ENCODE measurements at regions not wholly inside any gene's neighbourhood (a gene's known extent, or its start where the extent isn't known, plus 50 kb on each side); places are given as distances from the start of the nearest gene placed in this dataset.

DNA sequence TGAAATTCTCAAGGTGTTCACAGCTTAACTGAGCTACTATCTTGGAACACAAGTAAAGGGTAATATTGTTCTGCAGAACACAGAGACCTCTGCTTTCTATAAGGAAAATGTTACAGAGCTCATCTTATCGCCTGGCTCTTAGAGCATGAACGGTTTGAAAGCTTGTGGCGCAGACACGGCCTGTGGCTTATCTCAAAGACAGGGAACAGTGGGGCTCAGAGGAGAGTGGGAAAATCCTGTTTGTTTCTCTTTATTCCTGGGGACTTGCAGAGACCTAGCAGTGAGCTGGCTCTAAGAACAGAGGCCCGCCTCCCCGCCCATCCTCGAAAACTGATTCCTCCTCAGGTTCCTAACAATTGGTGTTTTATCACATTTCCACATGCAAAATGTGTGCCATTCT, 131.7 kb downstream of the EMX2 start:
- no peak for DNase-seq

GRCh38 chr10:117674646-117675045, 132.1 kb downstream of the EMX2 start:
- DNase-seq = peak; percentile 7

DNA sequence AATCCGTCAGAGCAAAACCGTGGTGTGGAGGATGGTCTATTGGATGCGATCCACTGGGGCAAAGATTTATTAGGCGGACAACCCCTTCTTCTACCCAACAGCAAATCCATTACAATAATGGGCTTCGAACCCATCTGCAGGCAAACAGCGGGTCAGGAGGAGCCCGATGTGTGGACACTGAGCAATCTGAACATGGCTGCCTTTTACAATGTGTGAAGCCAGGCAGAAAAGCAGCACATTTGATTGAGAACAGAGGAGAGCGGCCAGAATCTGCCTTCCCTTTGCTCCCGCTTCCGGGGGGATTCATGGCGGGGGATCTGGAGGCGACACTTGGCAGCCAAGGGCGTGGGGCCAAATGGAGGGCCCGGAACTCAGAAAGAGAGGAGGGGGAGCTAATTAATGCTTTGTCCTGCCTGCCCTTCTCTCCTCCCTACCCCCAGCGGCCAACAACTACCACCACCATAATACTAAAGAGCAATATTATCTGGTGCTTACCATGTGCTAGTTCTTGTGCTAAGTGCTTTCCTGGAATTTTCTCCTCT, 133.0 kb downstream of the EMX2 start:
- peak; percentile 11 for DNase-seq

DNA sequence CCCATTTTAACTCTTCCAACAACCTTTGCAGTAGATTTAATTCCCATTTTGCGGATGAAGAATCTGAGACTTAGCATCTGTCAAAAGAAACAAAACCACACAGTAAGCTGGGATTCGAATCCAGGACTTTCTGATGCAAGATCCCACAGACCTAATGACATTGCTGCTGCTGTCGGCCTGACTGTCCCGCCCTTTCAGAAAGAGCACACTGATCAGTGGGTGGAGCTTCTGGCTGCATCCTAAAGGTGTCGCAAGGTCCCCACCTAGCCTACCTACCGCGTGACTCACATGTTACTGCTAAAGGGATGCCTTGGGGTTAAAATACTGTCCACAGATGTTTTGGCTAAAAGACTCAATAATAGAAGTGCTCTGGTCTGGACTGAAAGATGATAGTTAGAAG, 134.7 kb downstream of the EMX2 start:
- peak; percentile 9 for DNase-seq

DNA sequence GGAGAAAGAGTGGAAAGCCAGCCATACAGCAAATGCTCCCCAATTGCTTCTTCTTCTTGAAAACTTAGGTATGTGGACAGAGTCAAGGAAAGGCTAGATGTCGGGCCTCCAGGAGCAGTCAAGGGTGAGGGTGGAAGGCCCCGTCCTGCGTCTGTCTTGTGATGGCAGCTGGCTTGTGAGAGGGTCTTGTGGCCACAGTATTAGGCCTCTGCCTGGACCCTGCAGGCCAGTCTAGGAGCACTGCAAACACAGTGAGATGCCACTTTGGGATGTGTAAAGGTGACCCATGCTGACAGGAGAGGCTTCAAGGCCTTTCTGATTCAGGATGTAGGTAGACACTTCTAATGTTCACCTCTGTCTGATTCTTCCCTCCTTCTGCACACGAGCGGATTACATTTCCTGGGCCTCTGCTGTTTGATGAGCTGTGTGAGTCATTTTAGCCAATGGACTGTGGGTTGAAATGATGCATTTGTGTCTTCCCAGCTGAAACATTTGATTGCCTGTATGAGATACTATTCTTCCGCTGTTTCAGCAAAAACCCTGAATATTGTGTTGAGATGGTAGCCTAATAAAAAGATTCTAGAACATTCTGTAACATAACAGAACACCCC, 135.4 kb downstream of the EMX2 start:
- peak; percentile 8 for DNase-seq

DNA sequence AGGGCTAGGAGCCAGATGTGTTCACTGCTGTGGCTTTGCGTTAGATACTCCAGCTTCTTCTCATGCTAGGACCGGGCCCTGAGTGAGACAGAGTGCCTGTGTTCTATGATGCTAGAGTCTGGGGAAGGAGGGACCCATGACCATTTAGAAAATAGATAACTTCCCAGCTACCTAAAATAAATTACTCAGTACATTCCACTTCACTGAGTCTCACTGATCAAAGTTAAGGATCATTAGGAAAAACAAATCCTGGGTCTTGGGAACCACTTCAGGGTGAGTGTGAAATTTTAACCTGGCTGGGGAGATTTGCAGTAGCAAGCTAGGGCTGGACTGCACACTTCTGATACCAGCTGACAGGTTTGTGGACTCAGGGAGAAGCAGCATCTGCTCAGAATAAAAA, 138.1 kb downstream of the EMX2 start:
- peak; percentile 1 for DNase-seq

DNA sequence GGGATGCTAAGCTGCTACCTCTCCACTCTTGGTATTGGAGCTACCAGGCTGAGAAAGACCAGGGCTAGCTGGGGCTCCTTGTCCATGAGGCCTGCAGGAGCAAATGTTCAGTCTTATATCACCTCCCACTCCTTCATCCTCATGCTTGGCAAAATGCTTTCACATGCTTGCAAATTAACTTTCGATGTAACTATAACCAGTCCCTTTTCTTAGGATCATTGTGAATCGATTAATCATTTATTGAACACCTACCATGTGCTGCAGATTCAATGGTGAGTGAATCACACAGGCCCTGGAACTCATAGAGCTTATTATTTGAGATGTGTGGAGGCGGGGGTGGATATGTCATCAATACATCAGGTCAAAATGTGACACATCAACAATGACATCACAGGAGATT, 138.6 kb downstream of the EMX2 start:
- no peak for DNase-seq

- DNase-seq = no peak
These were observed 141.6 kb downstream of the EMX2 start for GRCh38 chr10:117684046-117684610.

DNA sequence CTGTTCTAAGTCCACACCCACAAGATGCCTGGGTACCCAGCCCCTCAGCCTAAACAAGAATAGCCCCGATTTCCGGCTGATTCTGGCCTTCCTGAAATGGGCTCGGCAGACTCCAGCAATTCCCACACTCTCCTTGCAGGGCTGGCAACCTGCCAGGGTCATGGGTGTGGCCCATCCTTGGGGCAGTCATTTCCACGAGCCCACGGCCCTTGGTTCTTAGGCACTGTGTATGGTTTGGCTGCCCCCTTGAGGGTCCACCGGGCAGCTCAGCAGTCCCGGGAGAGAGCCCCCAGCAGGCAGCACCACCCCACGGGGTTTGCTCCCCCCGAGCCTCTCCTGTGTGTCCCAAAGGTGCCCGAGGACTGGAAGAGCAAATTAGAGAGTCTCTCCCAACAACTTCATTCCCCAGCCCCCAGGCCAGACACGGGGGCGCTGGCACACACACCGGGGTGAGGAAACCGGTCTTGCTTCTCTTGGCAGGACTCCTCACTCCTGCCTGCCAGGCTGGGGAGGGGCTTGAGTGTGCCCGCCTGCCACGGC, 142.2 kb downstream of the EMX2 start:
- peak; percentile 53 for DNase-seq

GRCh38 chr10:117685431-117685830, 142.9 kb downstream of the EMX2 start:
- no peak for DNase-seq

DNA sequence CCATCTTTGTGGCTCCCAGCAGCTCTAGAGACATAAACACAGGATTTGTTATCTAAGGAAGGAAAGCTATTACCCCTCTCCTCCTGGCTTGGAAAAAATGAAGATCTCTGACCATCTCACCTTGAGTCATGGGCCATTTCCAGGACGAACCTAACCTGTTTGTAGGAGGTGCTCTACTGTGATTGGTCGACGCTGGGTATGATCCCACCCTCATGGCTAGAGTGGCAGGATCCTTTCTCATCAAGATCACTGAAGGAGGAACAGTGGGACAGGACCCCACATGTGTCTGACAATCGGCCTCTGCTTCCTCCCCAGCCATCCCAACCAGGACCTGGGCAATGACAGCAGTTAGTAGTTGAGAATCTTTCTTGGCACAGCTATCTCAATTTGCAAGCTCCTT, 144.1 kb downstream of the EMX2 start:
- no peak for DNase-seq

DNA sequence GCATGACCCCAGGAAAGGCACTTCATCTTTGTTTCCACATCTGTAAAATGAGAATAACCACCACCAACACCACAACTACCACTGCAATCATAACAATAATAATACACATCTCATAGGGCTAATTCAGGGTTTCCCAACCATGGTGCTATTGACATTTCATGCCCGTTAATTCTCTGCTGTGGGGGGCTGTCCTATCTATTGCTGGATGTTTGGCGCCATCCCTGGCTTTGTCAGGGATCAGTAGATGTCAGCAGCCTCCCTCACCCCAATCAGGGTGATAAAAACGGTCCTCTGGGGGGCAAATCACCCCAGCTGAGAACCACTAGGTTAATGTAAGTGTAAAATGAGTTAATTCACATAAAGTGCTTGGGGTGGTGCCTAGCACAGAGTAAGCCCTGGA, 145.8 kb downstream of the EMX2 start:
- DNase-seq = no peak

GRCh38 chr10:117689566-117689965, 147.0 kb downstream of the EMX2 start:
- DNase-seq = no peak

GRCh38 chr10:117690359-117690758, 147.8 kb downstream of the EMX2 start:
- DNase-seq = no peak

GRCh38 chr10:117694190-117694589, 151.6 kb downstream of the EMX2 start:
- DNase-seq = no peak

- DNase-seq = no peak
These were observed 154.9 kb downstream of the EMX2 start for GRCh38 chr10:117697402-117697801.

GRCh38 chr10:117698809-117699208, 156.3 kb downstream of the EMX2 start:
- no peak for DNase-seq

GRCh38 chr10:117699436-117700075, 157.0 kb downstream of the EMX2 start:
- DNase-seq = no peak

GRCh38 chr10:117710181-117710798, 167.7 kb downstream of the EMX2 start:
- no peak for DNase-seq

- DNase-seq = no peak
These were observed 174.3 kb downstream of the EMX2 start for GRCh38 chr10:117716889-117717288.

DNA sequence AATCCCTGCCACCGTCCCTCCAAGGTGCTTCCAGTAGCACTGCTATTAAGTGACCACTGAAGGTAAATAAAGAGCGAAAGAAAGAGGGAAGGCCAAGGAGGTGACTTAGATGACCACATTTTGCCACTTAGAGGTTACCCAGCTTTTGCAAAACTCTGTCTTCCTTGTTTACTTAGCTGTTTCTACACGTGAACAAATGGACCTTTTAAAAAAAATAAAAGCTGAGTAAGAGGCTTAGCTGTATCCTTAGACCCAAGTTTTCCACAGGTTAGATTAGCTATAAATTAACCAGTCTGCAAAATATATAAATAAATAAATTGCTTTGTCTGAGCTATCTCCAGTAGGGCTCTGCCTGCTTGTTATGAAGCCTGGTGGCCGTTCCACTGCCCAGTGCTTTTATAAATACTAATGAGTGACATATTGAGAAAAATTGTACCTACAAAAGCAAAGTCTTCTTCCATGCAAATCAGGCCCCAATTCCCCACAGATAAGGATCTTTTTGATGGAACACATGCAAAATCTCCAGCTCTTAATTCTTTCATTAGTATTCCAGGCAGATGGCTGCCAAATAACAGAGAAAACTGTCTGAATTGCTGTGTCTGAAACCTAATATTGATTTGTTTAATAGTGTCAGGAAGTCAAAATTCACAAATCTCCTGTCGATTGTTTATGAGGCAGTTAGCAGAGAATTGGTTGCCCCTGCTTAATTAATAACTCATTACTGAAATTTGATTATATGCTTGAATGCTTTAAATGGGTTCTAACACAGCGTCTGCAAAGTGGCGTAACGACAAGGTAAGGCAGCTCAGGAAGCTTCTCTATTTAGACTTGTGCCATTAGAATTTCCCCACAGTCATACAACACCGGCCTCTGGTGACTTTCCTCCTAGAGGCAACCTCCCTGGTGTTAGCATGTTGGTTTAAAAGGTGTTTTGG, 176.7 kb downstream of the EMX2 start:
- no peak for DNase-seq

Data from right hindlimb (tissue), 1 donor.